ENCODE measurements at regions not wholly inside any gene's neighbourhood (a gene's known extent, or its start where the extent isn't known, plus 50 kb on each side); places are given as distances from the start of the nearest gene placed in this dataset.

DNA sequence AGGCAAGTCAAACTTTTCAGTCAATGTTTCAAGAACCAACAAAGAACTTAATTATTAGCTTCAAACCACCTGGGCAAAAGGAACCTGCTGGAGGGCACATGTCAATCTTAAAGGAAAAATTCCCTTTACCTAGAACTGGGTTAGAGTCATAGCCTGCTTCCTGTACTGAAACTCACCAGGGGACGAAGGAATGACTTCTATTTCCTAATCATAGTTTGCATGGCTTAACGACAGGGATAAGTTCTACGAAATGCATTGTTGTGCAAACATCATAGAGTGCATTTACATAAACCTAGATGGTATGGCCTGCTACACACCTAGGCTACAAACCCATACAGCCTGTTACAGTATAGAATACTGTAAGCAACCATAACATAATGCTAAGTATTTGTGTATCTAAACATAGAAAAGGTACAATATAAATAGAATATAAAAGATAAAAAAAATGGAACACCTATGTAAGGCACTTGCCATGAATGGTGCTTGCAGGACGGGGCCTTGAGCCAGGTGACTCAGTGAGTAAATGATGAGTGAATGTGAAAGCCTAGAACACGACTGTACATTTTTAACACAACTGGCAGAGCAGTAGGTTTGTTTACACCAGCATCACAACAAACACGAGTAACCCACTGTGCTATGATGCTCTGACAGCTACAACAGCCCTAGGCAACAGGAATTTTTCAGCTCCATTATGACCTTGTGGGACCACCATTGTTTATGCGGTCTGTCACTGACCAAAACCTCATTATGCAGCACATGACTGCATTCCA, 234.9 kb upstream of the CAND1 start:
- H3K4ac ChIP-seq (ENCODE audit: low read length) = no peak overlapping the region
- peaks cover 0 to 6% of the 10 kb centered on the region in 2 donors for H3K9me3 ChIP-seq (replicated peaks in 1 of 2; ENCODE audit: control insufficient read depth in 2 of 2, insufficient read depth in 1 of 2, low read depth in 1 of 2, low read length in 2 of 2)
- H4K91ac ChIP-seq (ENCODE audit: low read depth, low read length, poor library complexity) = no peak overlapping the region
- H3K79me1 ChIP-seq (ENCODE audit: low read depth, low read length) = peaks cover 3% of the 10 kb centered on the region
- no peak overlapping the region for H2BK5ac ChIP-seq (ENCODE audit: low read length)
- H3K4me3 ChIP-seq (ENCODE audit: low read length in 2 of 2) = no peak overlapping the region
- no peak overlapping the region for H3K23ac ChIP-seq (ENCODE audit: low read depth, low read length, poor library complexity)
- no peak overlapping the region for H3K14ac ChIP-seq (ENCODE audit: low read length)
- no peak overlapping the region for H3K18ac ChIP-seq (ENCODE audit: low read length)
- H3K36me3 ChIP-seq (replicated peaks in 1 of 2; ENCODE audit: control insufficient read depth in 2 of 2, insufficient read depth in 2 of 2, low read length in 2 of 2) = no peaks in the 10 kb centered on the region
- H3K4me1 ChIP-seq (ENCODE audit: control insufficient read depth in 2 of 2, insufficient read depth in 1 of 2, low read depth in 1 of 2, low read length in 2 of 2) = peaks cover 10 to 17% of the 10 kb centered on the region in 2 donors
- no peak overlapping the region for H4K8ac ChIP-seq (ENCODE audit: low read depth, low read length)
- WGBS, 2 donors (ENCODE audit: extremely low coverage in 2 of 2, insufficient read length in 2 of 2, insufficient replicate concordance in 1 of 2) = no CpG with 5 or more reads among the region's 7 CpGs
- no peak overlapping the region for H3K4me2 ChIP-seq (ENCODE audit: insufficient read depth, low read length, poor library complexity, severe bottlenecking)
- H2BK15ac ChIP-seq (ENCODE audit: low read length) = no peak overlapping the region
- H2BK12ac ChIP-seq (ENCODE audit: low read length) = no peak overlapping the region
- no peak overlapping the region for H3K27ac ChIP-seq (replicated peaks; ENCODE audit: low read length)
- H3K27me3 ChIP-seq (ENCODE audit: control insufficient read depth in 3 of 3, insufficient read depth in 3 of 3, low read depth in 1 of 3, low read length in 3 of 3) = no peaks in the 10 kb centered on the region
- no peak overlapping the region for H2AK5ac ChIP-seq (ENCODE audit: low read depth, low read length)
- H3K9ac ChIP-seq (ENCODE audit: low read depth, low read length, poor library complexity) = no peak overlapping the region
- H2BK120ac ChIP-seq (ENCODE audit: low read depth, low read length) = no peak overlapping the region
- no peak for DNase-seq (ENCODE audit: low spot score)
- no peak overlapping the region for H2AFZ ChIP-seq (ENCODE audit: low read length)

DNA sequence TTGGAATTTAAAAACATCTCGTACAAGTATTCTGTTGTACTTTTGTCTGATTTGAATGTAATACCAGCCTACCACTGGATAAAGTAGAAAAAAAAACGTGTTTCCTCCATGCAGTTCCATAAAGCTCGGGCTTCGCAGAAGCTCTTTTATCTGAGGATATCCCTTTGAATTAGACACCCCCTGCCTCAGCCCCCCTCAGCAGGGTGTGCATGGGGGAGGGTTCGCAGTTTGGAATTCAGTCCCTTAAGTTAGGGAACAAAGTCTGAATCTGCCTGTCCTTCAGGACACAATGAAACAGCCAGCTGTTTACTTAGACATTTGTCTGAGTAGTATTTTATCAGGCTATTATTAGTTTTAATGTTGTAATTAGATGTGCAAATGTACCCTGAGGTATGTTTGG, 234.0 kb upstream of the CAND1 start:
- Histone ChIP-seq H3K9me3 (replicated peaks in 1 of 2; ENCODE audit: control insufficient read depth in 2 of 2, insufficient read depth in 1 of 2, low read depth in 1 of 2, low read length in 2 of 2) (peaks cover 0 to 6% of the 10 kb centered on the region in 2 donors), H3K36me3 (replicated peaks in 1 of 2; ENCODE audit: control insufficient read depth in 2 of 2, insufficient read depth in 2 of 2, low read length in 2 of 2) (no peaks in the 10 kb centered on the region), H3K4me2 (ENCODE audit: insufficient read depth, low read length, poor library complexity, severe bottlenecking) (no peak overlapping the region), H4K91ac (ENCODE audit: low read depth, low read length, poor library complexity) (no peak overlapping the region), H3K23ac (ENCODE audit: low read depth, low read length, poor library complexity) (no peak overlapping the region), H3K4ac (ENCODE audit: low read length) (no peak overlapping the region), H2BK12ac (ENCODE audit: low read length) (no peak overlapping the region), H3K9ac (ENCODE audit: low read depth, low read length, poor library complexity) (no peak overlapping the region), H2AK5ac (ENCODE audit: low read depth, low read length) (no peak overlapping the region), H3K14ac (ENCODE audit: low read length) (no peak overlapping the region), H2BK5ac (ENCODE audit: low read length) (no peak overlapping the region), H2BK15ac (ENCODE audit: low read length) (no peak overlapping the region), H3K18ac (ENCODE audit: low read length) (no peak overlapping the region), H3K4me3 (ENCODE audit: low read length in 2 of 2) (no peak overlapping the region), H3K27ac (replicated peaks; ENCODE audit: low read length) (peak overlapping the region; percentile 15), H4K8ac (ENCODE audit: low read depth, low read length) (no peak overlapping the region), H2AFZ (ENCODE audit: low read length) (peak overlapping the region; percentile 62), H2BK120ac (ENCODE audit: low read depth, low read length) (no peak overlapping the region), H3K27me3 (ENCODE audit: control insufficient read depth in 3 of 3, insufficient read depth in 3 of 3, low read depth in 1 of 3, low read length in 3 of 3) (no peaks in the 10 kb centered on the region), H3K79me1 (ENCODE audit: low read depth, low read length) (peaks cover 3% of the 10 kb centered on the region), H3K4me1 (ENCODE audit: control insufficient read depth in 2 of 2, insufficient read depth in 1 of 2, low read depth in 1 of 2, low read length in 2 of 2) (peaks cover 12 to 17% of the 10 kb centered on the region in 2 donors)
- DNase-seq (ENCODE audit: low spot score) = peak; percentile 30
- WGBS, 2 donors (ENCODE audit: extremely low coverage in 2 of 2, insufficient read length in 2 of 2, insufficient replicate concordance in 1 of 2) = no CpG with 5 or more reads among the region's 5 CpGs

DNA sequence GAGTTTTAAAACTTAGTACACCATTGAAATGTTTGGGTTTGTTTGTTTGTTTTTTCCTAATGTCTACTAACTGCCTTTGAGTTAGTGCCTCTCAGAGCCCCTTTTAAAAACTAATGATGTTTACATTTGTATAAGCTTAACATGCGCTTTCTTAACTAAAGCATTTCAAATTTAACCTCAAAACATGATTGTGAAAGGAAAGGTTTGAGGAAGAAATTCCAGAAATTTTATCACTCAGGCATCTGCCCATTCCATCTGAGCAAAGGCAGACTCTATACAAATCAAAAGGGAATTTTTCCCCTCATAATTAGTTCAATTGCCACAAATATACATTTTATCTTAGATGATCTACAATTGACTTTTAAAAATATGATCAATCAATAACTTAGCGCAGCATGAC, 230.7 kb upstream of the CAND1 start:
- WGBS, 2 donors (ENCODE audit: extremely low coverage in 2 of 2, insufficient read length in 2 of 2, insufficient replicate concordance in 1 of 2) = no CpG with 5 or more reads among the region's 2 CpGs
- no peak overlapping the region for H3K27ac ChIP-seq (replicated peaks; ENCODE audit: low read length)

DNA sequence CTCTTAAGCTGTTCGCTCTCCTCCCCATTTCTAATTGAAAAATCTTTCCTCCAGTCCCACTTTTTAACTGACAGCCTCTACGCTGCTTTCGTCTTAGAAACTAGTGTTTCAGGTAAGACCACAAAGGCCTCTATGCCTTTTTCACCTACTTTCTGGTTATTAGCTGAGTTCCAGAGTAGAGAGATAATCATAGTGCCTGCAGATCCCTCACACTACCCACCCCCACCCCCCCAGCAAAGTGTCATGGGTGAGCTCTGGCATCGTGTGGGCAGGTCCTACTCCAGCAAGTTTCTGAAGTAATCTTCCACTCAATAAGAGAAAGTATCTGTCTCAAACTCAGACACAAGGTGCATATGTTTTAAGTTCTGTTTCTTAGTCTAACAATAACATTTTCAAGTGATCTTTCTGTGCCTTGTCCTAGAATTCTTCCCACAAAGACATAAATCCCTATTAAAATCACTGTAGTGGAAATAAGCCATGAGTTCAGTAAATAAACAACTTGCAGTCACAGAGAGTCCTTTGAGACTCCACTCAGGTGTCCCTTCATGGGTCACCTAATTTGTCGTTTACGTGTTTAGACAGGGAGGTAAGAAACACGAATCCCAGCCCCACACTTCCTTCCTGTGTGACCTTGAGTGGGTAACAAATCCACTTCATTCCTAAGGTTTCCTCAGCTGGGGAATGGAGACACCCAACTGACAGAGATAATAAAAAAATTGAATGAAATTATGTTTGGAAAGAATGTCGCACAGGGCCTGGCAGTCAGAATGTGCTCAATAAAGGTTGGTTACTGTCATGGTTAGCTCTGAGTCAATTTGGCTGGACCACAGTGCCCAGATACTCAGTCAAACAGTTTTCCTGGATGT, 228.9 kb upstream of the CAND1 start:
- H2BK15ac ChIP-seq (ENCODE audit: low read length) = no peak overlapping the region
- no peak overlapping the region for H2BK5ac ChIP-seq (ENCODE audit: low read length)
- H3K23ac ChIP-seq (ENCODE audit: low read depth, low read length, poor library complexity) = no peak overlapping the region
- no peak overlapping the region for H3K4ac ChIP-seq (ENCODE audit: low read length)
- H3K4me1 ChIP-seq (ENCODE audit: control insufficient read depth in 2 of 2, insufficient read depth in 1 of 2, low read depth in 1 of 2, low read length in 2 of 2) = peaks cover 5 to 8% of the 10 kb centered on the region in 2 donors
- H2BK120ac ChIP-seq (ENCODE audit: low read depth, low read length) = no peak overlapping the region
- H2BK12ac ChIP-seq (ENCODE audit: low read length) = no peak overlapping the region
- H4K91ac ChIP-seq (ENCODE audit: low read depth, low read length, poor library complexity) = no peak overlapping the region
- H3K9me3 ChIP-seq (replicated peaks in 1 of 2; ENCODE audit: control insufficient read depth in 2 of 2, insufficient read depth in 1 of 2, low read depth in 1 of 2, low read length in 2 of 2) = no peaks in the 10 kb centered on the region
- no peak overlapping the region for H3K27ac ChIP-seq (replicated peaks; ENCODE audit: low read length)
- H2AK5ac ChIP-seq (ENCODE audit: low read depth, low read length) = no peak overlapping the region
- H3K4me3 ChIP-seq (ENCODE audit: low read length in 2 of 2) = no peak overlapping the region
- no peak overlapping the region for H3K14ac ChIP-seq (ENCODE audit: low read length)
- H3K79me1 ChIP-seq (ENCODE audit: low read depth, low read length) = no peaks in the 10 kb centered on the region
- H4K8ac ChIP-seq (ENCODE audit: low read depth, low read length) = no peak overlapping the region
- no peak overlapping the region for H3K9ac ChIP-seq (ENCODE audit: low read depth, low read length, poor library complexity)
- no peaks in the 10 kb centered on the region for H3K27me3 ChIP-seq (ENCODE audit: control insufficient read depth in 3 of 3, insufficient read depth in 3 of 3, low read depth in 1 of 3, low read length in 3 of 3)
- H3K18ac ChIP-seq (ENCODE audit: low read length) = no peak overlapping the region
- no peak for DNase-seq (ENCODE audit: low spot score)
- no peaks in the 10 kb centered on the region for H3K36me3 ChIP-seq (replicated peaks in 1 of 2; ENCODE audit: control insufficient read depth in 2 of 2, insufficient read depth in 2 of 2, low read length in 2 of 2)
- no peak overlapping the region for H3K4me2 ChIP-seq (ENCODE audit: insufficient read depth, low read length, poor library complexity, severe bottlenecking)
- no CpG with 5 or more reads among the region's 8 CpGs for WGBS, 2 donors (ENCODE audit: extremely low coverage in 2 of 2, insufficient read length in 2 of 2, insufficient replicate concordance in 1 of 2)
- no peak overlapping the region for H2AFZ ChIP-seq (ENCODE audit: low read length)

More for the DNA sequence above, 230.7 kb upstream of the CAND1 start:
- no peak for DNase-seq (ENCODE audit: low spot score)
- Histone ChIP-seq H3K27me3 (ENCODE audit: control insufficient read depth in 3 of 3, insufficient read depth in 3 of 3, low read depth in 1 of 3, low read length in 3 of 3) (no peaks in the 10 kb centered on the region), H3K18ac (ENCODE audit: low read length) (no peak overlapping the region), H3K4me3 (ENCODE audit: low read length in 2 of 2) (no peak overlapping the region), H3K9ac (ENCODE audit: low read depth, low read length, poor library complexity) (no peak overlapping the region), H3K79me1 (ENCODE audit: low read depth, low read length) (peaks cover 3% of the 10 kb centered on the region), H3K14ac (ENCODE audit: low read length) (no peak overlapping the region), H2BK12ac (ENCODE audit: low read length) (no peak overlapping the region), H3K36me3 (replicated peaks in 1 of 2; ENCODE audit: control insufficient read depth in 2 of 2, insufficient read depth in 2 of 2, low read length in 2 of 2) (no peaks in the 10 kb centered on the region), H4K8ac (ENCODE audit: low read depth, low read length) (no peak overlapping the region), H3K4me1 (ENCODE audit: control insufficient read depth in 2 of 2, insufficient read depth in 1 of 2, low read depth in 1 of 2, low read length in 2 of 2) (peaks cover 15 to 17% of the 10 kb centered on the region in 2 donors), H2AK5ac (ENCODE audit: low read depth, low read length) (no peak overlapping the region), H2BK5ac (ENCODE audit: low read length) (no peak overlapping the region), H2AFZ (ENCODE audit: low read length) (no peak overlapping the region), H3K23ac (ENCODE audit: low read depth, low read length, poor library complexity) (no peak overlapping the region), H3K4ac (ENCODE audit: low read length) (no peak overlapping the region), H4K91ac (ENCODE audit: low read depth, low read length, poor library complexity) (no peak overlapping the region), H2BK15ac (ENCODE audit: low read length) (no peak overlapping the region), H3K4me2 (ENCODE audit: insufficient read depth, low read length, poor library complexity, severe bottlenecking) (no peak overlapping the region), H2BK120ac (ENCODE audit: low read depth, low read length) (no peak overlapping the region), H3K9me3 (replicated peaks in 1 of 2; ENCODE audit: control insufficient read depth in 2 of 2, insufficient read depth in 1 of 2, low read depth in 1 of 2, low read length in 2 of 2) (peaks cover 0 to 2% of the 10 kb centered on the region in 2 donors)

Measured in neuronal stem cell (in vitro differentiated cells).